Pancreas (tissue), 10 donors: ENCODE measurements at regions not wholly inside any gene's neighbourhood (a gene's known extent, or its start where the extent isn't known, plus 50 kb on each side); places are given as distances from the start of the nearest gene placed in this dataset.

Experiments used
- ATAC-seq, 4 donors: fragments of 200-7000 bp; cut with Tn5 transposase; one replicate each; pipeline versions ENCODE4 v1.8.0 to v1.9.1; 2020; ENCODE audit warnings: mild to moderate bottlenecking in 4 of 4, moderate library complexity in 4 of 4
- DNase-seq, 6 donors: peaks; one replicate each; pipeline ENCODE4 v3.0.0-alpha.2; 2020
- FAIRE-seq: peaks from 2 replicates; lab custom pipeline; 2012; peaks lifted over from hg19 to GRCh38; lab: Jason Lieb, UNC
- H3K27ac ChIP-seq, 4 donors: fragments of 200-600 bp; sonication (generic); 1 replicate in 3 of 4; 2 replicates in 1 of 4; pipeline versions ENCODE4 v1.5.0 to v1.8.0; 2020
- H3K27me3 ChIP-seq, 4 donors: fragments of 200-600 bp; one replicate each; pipeline ENCODE4 v1.8.0; 2021
- H3K36me3 ChIP-seq, 3 donors: fragments of 200-600 bp; sonication (generic) in 1 of 3; one replicate each; pipeline versions ENCODE4 v1.5.0 to v1.8.0; 2020 to 2021
- H3K4me1 ChIP-seq, 3 donors: fragments of 200-600 bp; one replicate each; pipeline ENCODE4 v1.8.0; 2021
- H3K4me3 ChIP-seq, 4 donors: fragments of 200-600 bp; sonication (generic) in 2 of 4; one replicate each; pipeline versions ENCODE4 v1.5.0 to v1.8.0; 2020 to 2021
- H3K9me3 ChIP-seq, 4 donors: fragments of 200-600 bp; one replicate each; pipeline ENCODE4 v1.8.0; 2021
- WGBS, 2 donors: extraction: QIAGEN DNeasy Blood & Tissue Kit; methylation state at CpG; one replicate each; pipeline ENCODE4 v1.1.7; 2013; 5-methylcytosine and 5-hydroxymethylcytosine counted together
- intact Hi-C, 3 donors: fragments of 100-400 bp; cut with DNase I; formaldehyde crosslinking; loops; one replicate each; pipeline versions ENCODE4 v1.11.1 to v1.14.2; 2022
- TF ChIP-seq, protein P1 (sequence below), 4 donors: fragments of 200-600 bp; sonication (generic) in 3 of 4; IDR thresholded peaks; one replicate each; pipeline versions ENCODE4 v1.5.0 to v1.8.0; 2021; ENCODE audit warnings: antibody characterized with exemption in 4 of 4
- donor health status: healthy with polysubstance abuse.
- donor health status: DM: no; HTN: no; CAD: no; lungs with moderate emphysema.
- donor health status: DM: no; HTN: no; CAD: no.
- donor health status: control.
- donor health status: control.
- donor health status: Bipolar disorder and iron deficiency.
- donor health status: DM: yes; HTN: yes; CAD: no.
- donor health status: DM: no; HTN: no; CAD: no.
- donor health status: DM: no; HTN: no; CAD: no.
- donor health status: DM: yes; HTN: yes; CAD: no.

DNA sequence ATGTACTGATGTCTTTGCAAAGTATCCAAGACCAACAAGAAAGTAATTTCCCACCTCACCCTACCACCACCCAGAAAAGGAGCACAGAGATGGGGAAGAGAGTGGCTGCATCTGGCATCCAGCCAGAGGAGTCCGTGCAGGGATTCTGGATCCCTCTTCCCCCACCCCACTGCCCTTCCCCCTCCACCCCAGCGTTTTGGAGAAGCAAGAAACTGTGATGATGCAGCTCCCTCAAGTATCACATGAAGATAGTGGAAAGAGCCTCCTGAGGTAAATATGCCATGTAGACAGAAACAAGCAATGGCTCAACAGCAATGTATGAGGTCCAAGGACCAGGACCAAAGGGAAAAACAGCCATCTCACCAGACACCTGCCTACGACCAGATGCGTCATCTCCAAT, 153.8 kb downstream of the DEPDC1B start:
- Histone ChIP-seq H3K9me3 (peaks cover 0 to 3% (median 0%) of the 10 kb centered on the region in 4 donors), H3K4me1 (no peaks in the 10 kb centered on the region), H3K4me3 (no peak overlapping the region), H3K27ac (no peak overlapping the region), H3K27me3 (no peaks in the 10 kb centered on the region), H3K36me3 (no peaks in the 10 kb centered on the region)
- WGBS, 2 donors: 46 to 56% methylated on average over 4 of the region's 4 CpGs
- TF ChIP-seq, protein P1, sequence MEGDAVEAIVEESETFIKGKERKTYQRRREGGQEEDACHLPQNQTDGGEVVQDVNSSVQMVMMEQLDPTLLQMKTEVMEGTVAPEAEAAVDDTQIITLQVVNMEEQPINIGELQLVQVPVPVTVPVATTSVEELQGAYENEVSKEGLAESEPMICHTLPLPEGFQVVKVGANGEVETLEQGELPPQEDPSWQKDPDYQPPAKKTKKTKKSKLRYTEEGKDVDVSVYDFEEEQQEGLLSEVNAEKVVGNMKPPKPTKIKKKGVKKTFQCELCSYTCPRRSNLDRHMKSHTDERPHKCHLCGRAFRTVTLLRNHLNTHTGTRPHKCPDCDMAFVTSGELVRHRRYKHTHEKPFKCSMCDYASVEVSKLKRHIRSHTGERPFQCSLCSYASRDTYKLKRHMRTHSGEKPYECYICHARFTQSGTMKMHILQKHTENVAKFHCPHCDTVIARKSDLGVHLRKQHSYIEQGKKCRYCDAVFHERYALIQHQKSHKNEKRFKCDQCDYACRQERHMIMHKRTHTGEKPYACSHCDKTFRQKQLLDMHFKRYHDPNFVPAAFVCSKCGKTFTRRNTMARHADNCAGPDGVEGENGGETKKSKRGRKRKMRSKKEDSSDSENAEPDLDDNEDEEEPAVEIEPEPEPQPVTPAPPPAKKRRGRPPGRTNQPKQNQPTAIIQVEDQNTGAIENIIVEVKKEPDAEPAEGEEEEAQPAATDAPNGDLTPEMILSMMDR (IDR thresholded peaks at IDR 0.05): no peak
- ATAC-seq (no peak), FAIRE-seq (no peak), DNase-seq (no peak)
- intact Hi-C loops: no loop called here

DNA sequence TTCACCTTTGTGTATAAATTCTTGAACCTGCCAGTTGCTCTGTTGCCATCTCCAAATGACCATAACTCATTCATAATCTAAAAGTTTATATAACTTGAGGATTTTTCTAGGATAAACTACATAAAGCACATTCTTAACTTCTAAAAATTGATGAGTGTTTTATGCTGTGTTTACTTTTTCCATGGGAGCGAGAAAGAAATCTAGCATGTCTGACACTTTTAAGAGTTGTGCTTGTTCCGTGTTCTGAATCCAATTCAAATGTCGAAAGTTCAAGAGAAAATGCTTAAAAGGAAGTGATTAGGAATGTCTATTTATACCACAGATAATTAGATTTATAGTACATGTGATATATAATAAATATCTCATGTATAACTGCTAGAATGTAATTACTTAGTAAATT, 154.4 kb downstream of the DEPDC1B start:
- no peak for ATAC-seq
- H3K27me3 ChIP-seq: no peaks in the 10 kb centered on the region
- DNase-seq: no peak
- no peaks in the 10 kb centered on the region for H3K4me1 ChIP-seq
- no peak overlapping the region for H3K4me3 ChIP-seq
- intact Hi-C loops: no loop called here
- H3K36me3 ChIP-seq: no peaks in the 10 kb centered on the region
- FAIRE-seq: peak; percentile 59
- TF ChIP-seq, protein P1 (IDR thresholded peaks at IDR 0.05): no peak
- WGBS, 2 donors: 56 to 64% methylated on average over 3 of the region's 3 CpGs
- no peak overlapping the region for H3K27ac ChIP-seq
- peaks cover 0 to 3% (median 0%) of the 10 kb centered on the region in 4 donors for H3K9me3 ChIP-seq

DNA sequence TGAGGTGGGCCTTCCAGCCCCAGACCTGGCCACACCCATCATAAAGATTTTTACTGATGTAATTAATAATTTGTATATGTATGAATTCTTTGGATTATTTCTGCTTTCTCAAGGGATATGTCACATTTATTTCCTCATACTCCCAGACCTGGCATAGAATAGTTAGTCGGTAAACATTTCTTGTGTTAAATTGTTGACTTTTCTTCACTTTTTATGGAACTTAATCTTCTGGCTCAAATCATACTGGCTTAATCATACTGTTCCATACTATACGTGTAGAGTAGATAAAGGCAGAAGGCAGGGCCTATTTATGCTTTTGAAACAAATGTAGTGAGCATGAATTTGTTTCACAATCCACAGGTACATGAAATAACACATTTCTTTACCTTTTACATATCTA, 155.8 kb downstream of the DEPDC1B start:
- Histone ChIP-seq H3K36me3 (no peaks in the 10 kb centered on the region), H3K9me3 (peaks cover 0 to 3% (median 0%) of the 10 kb centered on the region in 4 donors), H3K4me1 (no peaks in the 10 kb centered on the region), H3K27me3 (no peaks in the 10 kb centered on the region), H3K27ac (no peak overlapping the region), H3K4me3 (no peak overlapping the region)
- no peak for DNase-seq
- no peak for ATAC-seq
- FAIRE-seq: no peak
- intact Hi-C loops: no loop called here
- TF ChIP-seq, protein P1 (IDR thresholded peaks at IDR 0.05): no peak
- WGBS, 2 donors: 22 to 23% methylated on average over 2 of the region's 2 CpGs

DNA sequence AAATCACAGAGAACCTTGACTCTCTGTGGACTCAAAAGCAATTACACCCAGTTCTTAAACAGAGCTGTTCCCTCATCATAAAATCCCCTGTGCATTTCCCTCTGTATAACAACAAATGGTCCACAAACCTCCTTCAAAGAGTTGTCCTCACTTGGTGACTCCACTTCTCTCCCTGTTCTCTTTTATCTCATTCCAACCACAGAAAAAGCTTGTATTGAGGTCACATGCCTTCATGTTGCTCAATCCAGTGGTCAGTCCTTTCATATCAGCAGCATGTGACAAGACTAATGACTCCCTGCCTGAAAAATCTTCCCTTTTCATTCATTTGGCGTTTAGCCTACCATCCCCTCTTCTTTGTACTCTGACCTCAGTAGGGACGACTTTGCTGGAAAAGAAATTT, 158.0 kb downstream of the DEPDC1B start:
- ATAC-seq (peak in 2 of 4 donors; percentile 57 to 67), DNase-seq (peak in 1 of 6 donors; percentile 23), FAIRE-seq (no peak)
- WGBS, 2 donors: 36 to 37% methylated on average over 2 of the region's 2 CpGs
- TF ChIP-seq, protein P1 (IDR thresholded peaks at IDR 0.05): no peak
- Histone ChIP-seq H3K4me1 (no peaks in the 10 kb centered on the region), H3K27ac (no peak overlapping the region), H3K4me3 (no peak overlapping the region), H3K9me3 (no peaks in the 10 kb centered on the region), H3K27me3 (no peaks in the 10 kb centered on the region), H3K36me3 (no peaks in the 10 kb centered on the region)
- intact Hi-C loops: no loop called here

DNA sequence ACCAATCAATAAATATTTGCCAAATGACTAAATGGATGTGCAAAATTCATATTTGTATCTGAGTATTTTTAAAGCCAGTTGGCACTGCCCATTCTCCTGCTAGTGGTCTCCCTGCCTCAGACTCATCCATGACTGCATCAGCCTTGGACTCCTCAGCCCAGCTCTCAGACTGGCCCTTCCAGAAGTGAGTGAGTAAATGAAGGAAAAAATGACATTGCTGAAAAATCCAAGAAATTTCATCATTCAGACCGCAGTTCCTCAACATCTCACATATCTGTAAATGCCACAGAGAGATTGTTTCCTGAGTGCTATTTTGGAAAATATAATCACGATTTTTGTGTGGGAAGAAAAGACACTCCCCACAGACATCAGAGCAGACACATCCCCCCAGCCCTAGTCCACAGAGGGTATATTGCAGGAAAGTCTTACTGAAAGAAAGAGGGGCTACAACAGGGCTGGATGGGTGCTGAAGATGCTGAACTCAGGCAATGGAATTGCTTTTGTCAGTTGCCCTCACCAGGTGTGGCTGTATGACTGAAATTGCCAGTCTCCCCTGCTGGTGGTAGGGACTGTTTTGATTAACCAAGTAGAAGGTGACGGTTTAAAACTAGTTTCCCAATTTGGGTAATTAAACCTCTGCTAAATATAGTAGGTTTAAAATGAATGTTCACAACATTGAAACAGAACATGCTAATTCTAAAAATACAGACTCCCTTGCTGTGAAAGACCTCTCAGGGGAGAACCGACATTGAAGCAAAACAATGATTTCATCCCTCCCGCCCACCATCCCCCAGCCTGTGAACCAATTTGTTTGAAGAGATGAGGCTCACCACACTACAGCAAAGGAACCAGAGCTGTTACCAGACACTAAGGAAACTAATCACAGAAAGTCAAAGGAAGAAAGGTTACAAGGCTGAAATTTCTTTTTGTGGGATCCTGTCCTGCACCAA, 158.8 kb downstream of the DEPDC1B start:
- no peaks in the 10 kb centered on the region for H3K4me1 ChIP-seq
- FAIRE-seq (no peak), DNase-seq (no peak), ATAC-seq (peak in 2 of 4 donors; percentile 44 to 53)
- no peaks in the 10 kb centered on the region for H3K9me3 ChIP-seq
- no peaks in the 10 kb centered on the region for H3K36me3 ChIP-seq
- intact Hi-C loops: no loop called here
- TF ChIP-seq, protein P1 (IDR thresholded peaks at IDR 0.05): no peak
- H3K27ac ChIP-seq: no peak overlapping the region
- 78% methylated on average over 5 of the region's 5 CpGs for WGBS, 2 donors
- H3K4me3 ChIP-seq: no peak overlapping the region
- H3K27me3 ChIP-seq: no peaks in the 10 kb centered on the region
